ENCODE measurements at regions not wholly inside any gene's neighbourhood (a gene's known extent, or its start where the extent isn't known, plus 50 kb on each side); places are given as distances from the start of the nearest gene placed in this dataset.
A peak's percentile ranks its signal among the peaks of the same experiment; 100 is the strongest.
"Not testable (repeated sequence)": the region's sequence is repeated elsewhere in the genome, so short reads cannot be mapped to it uniquely, and the experiment has no call there.

- DNase-seq (ENCODE audit: low read depth, low spot score): no peak
Measured at GRCh38 chr6:115551527-115551926, 509.2 kb downstream of the FRK start.

GRCh38 chr6:115545672-115545986 lies 515.1 kb downstream of the FRK start:
- no peak for DNase-seq (ENCODE audit: low read depth, low spot score)

GRCh38 chr6:115544765-115545671 lies 515.7 kb downstream of the FRK start:
- peak; percentile 85 for DNase-seq (ENCODE audit: low read depth, low spot score)

GRCh38 chr6:115540077-115540869 lies 520.4 kb downstream of the FRK start:
- no peak for DNase-seq (ENCODE audit: low read depth, low spot score)

GRCh38 chr6:115539531-115539930 lies 521.2 kb downstream of the FRK start:
- no peak for DNase-seq (ENCODE audit: low read depth, low spot score)

GRCh38 chr6:115524821-115525220 lies 535.9 kb downstream of the FRK start:
- DNase-seq (ENCODE audit: low read depth, low spot score): no peak

- not testable (repeated sequence) for DNase-seq (ENCODE audit: low read depth, low spot score)
Measured at GRCh38 chr6:115521747-115522146, 538.9 kb downstream of the FRK start.

- no peak for DNase-seq (ENCODE audit: low read depth, low spot score)
Measured at GRCh38 chr6:115514656-115515055, 546.0 kb downstream of the FRK start.

GRCh38 chr6:115512923-115513322 lies 547.8 kb downstream of the FRK start:
- no peak for DNase-seq (ENCODE audit: low read depth, low spot score)

GRCh38 chr6:115511771-115512170 lies 548.9 kb downstream of the FRK start:
- no peak for DNase-seq (ENCODE audit: low read depth, low spot score)

- DNase-seq (ENCODE audit: low read depth, low spot score): peak; percentile 33
Measured at GRCh38 chr6:115502432-115502831, 558.3 kb downstream of the FRK start.

- DNase-seq (ENCODE audit: low read depth, low spot score): no peak
Measured at GRCh38 chr6:115495184-115495583, 565.5 kb downstream of the FRK start.

- no peak for DNase-seq (ENCODE audit: low read depth, low spot score)
Measured at GRCh38 chr6:115487331-115487730, 573.4 kb downstream of the FRK start.

- no peak for DNase-seq (ENCODE audit: low read depth, low spot score)
Measured at GRCh38 chr6:115485400-115485799, 575.3 kb downstream of the FRK start.

- not testable (repeated sequence) for DNase-seq (ENCODE audit: low read depth, low spot score)
Measured at GRCh38 chr6:115480543-115480942, 580.1 kb downstream of the FRK start.

- no peak for DNase-seq (ENCODE audit: low read depth, low spot score)
Measured at GRCh38 chr6:115474443-115475041, 586.1 kb downstream of the FRK start.

- DNase-seq (ENCODE audit: low read depth, low spot score): peak; percentile 2
Measured at GRCh38 chr6:115468272-115469005, 592.3 kb downstream of the FRK start.

GRCh38 chr6:115467726-115468125 lies 593.0 kb downstream of the FRK start:
- DNase-seq (ENCODE audit: low read depth, low spot score): peak; percentile 49

GRCh38 chr6:115460913-115461312 lies 599.8 kb downstream of the FRK start:
- no peak for DNase-seq (ENCODE audit: low read depth, low spot score)

GRCh38 chr6:115456848-115457247 lies 603.8 kb downstream of the FRK start:
- peak; percentile 4 for DNase-seq (ENCODE audit: low read depth, low spot score)

GRCh38 chr6:115443825-115444478 lies 616.7 kb downstream of the FRK start:
- DNase-seq (ENCODE audit: low read depth, low spot score): no peak
